Stimulated activated CD8-positive, alpha-beta memory T cell treated with anti-CD3 and anti-CD28 coated beads, Interleukin-4, amount 100 ng/mL, for 24 hours (primary cell): ENCODE measurements at regions not wholly inside any gene's neighbourhood (a gene's known extent, or its start where the extent isn't known, plus 50 kb on each side); places are given as distances from the start of the nearest gene placed in this dataset.

ENCODE experiments used
- DNase-seq: peaks from one replicate; pipeline ENCODE4 v3.0.0-alpha.2; 2020; ENCODE audit warnings: low read depth

DNA sequence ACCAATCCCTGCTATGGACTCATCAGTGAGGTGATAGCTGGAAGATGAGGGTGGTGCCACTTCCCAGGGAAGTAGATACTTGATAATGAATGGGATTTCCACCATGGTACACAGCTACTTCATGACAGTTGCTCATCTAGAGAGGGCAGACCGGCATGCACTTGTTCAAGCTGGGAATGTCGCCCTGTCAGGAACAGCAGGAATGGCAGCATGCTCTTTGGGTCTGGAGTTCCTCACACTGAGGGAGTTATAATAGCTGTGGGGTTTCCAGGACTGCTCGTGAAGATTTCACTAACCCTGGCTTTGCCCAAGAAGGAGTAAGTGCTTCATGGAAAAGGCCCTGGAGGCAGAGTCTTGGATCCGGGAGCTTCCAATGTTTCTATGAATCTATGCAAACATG is 129.2 kb downstream of the PSMG1 start:
- DNase-seq = no peak

DNA sequence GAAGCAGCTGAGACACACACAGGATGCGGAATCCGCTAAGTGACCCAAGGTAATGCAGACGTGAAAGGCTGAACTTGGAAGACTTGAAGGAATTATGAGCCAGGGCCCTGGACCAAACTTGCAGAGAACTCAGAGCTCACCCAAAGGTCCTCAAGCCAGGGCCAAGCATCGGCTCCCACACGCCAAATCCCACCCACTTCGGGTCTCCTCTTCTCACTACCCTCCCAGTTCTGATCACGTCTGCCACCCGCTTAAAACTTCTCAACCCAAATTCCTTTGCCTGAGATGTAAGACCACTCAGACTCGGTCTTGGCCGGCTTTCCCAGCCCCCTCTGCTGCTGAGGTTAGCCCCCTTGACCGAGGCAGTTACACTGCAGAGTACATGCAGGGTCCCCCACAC is 130.1 kb downstream of the PSMG1 start:
- DNase-seq = no peak

DNA sequence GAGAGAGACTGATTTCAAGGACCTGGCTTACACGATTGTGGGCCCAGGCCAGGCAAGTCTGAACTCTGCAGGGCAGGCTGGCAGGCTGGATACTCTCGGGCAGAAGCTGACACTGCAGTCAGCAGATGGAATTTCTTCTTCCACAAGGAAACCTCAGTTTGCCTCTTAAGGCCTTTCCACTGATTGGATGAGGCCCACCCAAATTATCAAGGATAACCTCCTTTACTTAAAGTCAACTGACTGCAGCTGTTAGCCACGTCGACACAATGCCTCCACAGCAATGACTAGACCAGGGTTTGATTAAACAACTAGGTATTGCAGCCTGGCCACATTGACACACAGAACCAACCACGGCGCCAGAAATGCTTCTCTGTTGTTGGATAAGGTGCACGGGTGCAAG is 130.5 kb downstream of the PSMG1 start:
- DNase-seq = no peak

DNA sequence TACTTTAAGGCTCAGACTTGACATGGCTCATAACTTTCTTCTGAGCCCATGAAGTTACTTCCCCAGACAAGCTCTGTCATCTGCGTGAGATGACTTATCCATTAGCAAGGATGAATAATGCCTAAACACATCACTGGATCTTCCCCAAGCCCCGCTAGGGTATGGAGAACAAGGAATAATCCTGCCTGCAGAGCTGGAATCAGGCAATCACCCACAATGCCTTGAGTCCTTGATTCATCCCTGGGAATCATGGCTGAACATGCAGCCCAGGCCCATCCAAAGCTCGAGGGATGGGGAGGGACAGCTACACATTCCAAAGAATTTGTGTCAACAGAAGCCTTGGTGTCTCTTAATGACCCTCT is 131.7 kb downstream of the PSMG1 start:
- no peak for DNase-seq

DNA sequence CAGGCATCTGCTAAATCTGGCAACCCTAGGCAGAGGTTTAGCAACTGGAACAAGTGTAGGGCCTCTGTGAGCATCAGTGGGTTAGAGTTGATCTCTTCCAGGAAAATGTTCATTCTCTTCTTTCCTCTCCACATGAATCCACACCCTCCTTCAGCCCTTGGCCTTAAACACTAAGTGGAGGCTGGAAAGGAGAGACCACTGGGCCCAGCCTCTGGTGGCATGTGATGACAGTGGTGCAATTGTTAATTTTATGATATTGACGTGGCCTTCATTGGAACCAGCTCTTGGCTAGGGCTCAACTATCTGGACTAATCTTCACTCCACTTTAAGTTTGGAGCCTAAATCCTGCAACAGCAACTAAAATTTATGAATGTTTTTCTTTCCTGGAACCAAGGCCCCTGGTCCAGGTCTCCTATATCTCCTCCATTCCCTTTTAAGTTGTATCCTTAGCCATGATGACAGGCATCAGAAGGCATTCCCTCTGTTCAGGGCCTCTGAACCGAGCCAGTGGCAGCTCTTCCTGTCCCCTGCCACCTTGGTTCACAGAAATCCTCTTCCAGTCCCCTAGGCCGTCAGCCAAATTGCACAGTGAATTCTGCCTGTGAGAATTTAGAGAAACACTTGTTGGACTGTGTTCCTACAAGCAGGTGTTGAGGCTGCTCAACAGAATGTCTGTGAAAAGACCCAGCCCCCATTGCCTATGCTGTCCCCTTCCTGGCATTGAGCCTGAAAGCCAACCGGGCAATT is 132.2 kb downstream of the PSMG1 start:
- no peak for DNase-seq

DNA sequence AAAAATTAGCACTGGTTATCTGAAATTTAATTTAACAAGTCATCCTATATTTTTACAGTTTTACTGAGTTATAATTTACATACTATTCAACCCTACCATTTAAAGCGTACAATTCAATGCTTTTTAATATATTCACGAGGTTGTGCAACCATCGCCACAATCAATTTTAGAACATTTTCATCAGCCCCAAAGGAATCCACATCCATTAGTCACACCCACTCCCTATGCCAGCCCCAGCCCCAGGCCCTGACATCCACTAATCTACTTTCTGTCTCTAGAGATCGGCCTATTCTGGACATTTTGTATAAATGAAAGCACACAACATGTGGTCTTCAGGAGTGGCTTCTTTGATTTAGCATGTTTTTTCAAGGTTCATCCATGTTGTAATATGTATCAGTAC is 134.7 kb downstream of the PSMG1 start:
- DNase-seq = no peak

DNA sequence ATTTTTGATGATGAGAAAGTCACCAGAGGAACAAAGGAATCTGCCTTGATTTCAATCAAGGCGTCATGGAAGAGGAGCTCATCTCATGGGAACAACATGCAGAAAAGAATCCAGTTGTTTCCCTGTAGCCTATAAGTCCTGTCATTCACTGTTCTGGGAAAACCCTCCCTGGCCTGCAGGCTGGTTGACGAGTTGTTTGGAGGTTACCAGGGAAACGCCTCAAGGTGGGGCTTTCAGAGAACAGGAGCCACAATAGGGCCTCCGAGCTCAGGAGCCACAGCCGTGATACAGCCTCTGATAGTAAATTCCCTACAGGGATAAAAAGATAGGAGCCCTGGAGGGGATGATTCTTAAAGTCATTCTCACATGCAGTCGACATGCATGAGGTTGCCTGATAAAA is 135.2 kb downstream of the PSMG1 start:
- no peak for DNase-seq

DNA sequence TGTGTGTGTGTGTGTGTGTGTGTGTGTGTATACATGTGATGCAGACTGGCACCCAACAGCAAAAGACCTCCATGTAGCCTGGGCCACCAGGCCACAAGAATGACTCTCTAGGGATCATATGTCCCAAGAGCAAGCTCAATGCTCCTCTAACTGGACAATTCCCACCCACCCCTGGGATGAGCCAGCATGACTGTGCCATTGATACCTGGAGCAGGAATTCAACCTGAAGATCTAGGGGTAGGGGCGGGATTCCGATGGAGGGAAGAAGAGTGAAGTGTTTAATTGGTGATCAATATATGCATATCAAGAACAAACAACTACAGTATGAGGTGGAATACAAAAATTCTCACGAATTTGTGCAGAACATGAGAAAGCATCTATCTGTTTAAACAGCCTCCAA is 136.2 kb downstream of the PSMG1 start:
- no peak for DNase-seq

DNA sequence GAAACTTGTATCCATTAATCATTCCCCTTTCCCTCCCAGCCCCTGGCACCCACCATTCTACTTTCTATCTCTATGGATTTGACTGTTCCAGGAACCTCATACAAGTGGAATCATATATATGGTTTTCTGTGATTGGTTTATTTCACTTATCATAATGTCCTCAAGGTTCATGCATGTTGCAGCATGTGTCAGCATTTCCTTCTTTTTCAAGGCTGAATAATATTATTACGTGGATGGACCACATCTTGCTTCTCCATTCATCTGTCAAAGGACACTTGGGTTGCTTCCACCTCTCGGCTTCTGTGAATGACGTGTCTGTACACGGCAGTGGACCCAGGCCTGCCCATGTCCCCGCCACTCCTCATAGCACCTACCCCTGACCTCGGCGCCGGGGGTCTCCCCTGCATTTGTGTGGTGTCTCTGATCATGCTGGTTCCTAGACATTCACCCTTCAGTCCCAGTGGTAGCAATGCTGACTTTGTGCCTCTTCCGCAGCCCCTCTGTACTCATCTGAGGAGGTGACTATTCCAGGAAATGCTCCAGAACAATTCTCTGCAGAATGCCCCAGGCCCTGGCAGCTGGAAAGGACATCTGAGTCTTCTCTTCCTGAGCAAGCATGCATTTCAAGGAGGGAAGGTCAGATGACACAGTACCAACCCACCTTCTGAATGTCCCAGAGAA is 136.9 kb downstream of the PSMG1 start:
- no peak for DNase-seq

DNA sequence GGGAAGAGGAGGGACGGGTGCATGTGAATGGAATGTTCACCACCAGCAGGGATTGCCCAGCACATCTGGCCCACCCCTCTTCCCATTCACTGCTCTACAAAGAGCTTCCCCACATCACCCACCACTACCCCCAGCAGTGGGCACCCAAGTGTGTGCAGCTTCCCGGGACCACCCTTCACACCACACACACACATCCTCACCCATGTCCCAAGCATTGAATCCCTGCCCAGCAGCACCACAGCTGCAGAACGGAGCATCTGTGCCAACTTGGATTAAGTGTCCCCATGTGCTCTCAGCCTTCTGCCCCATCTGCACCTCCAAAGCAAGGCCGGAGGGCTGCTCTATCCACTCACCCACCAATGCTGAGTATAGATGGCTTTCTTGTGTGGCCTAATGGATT is 141.4 kb downstream of the PSMG1 start:
- no peak for DNase-seq

DNA sequence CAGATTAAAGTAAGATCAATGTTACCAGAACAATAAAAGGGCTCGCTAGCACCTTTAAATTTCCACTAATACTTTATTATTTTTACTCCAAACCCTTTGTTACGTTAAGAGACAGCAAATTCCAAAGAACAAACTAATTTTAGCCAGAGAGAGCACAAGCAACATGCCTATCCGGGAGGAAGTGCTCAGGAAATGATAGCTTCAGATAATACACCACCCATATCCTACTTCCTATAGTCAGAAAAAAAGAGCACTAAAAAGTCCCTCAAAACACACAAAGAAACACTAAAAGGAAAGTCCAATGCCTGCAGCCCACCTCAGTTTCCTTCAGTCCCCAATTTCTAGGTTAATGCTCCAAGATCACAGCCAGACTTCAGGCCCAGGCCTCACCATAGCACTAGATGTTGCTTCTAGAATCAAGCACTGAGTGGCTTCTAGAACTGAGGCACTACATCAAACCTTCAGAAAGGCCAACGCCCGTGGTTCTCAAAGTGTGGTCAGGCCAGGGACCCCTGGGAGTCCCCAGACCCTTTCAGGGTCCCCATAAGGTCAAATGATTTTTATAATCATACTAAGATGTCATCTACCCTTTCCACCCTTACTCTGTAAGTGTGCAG is 142.6 kb downstream of the PSMG1 start:
- DNase-seq = no peak

DNA sequence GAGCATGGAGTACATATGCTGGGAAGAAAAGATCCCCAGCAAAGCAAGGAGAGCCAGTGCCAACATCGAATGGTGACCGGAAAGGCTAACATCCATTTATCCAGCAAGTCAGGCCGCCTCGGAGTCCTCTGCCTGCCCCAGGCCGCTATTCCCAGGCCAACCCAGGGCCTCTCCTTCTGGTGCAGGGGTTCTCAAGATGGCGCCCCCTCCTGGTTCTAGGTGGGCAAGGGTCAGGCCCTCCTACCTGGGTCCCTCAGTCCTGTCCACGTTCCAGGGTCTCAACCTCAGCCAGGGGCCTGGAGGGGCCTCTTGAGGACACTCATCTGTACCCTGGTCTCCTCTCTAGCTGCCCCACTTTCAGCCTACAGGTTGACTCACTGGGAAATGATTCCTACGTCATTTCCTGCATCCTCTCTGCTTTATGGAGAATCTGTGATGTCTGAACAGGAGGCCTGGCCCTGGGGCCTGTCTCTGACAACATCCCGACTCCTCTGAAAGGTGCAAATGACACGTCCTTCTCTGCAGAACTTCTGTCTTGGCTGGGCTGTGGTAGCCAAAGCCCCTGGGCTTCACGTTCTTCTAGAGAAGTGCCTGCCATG is 145.3 kb downstream of the PSMG1 start:
- DNase-seq = no peak

DNA sequence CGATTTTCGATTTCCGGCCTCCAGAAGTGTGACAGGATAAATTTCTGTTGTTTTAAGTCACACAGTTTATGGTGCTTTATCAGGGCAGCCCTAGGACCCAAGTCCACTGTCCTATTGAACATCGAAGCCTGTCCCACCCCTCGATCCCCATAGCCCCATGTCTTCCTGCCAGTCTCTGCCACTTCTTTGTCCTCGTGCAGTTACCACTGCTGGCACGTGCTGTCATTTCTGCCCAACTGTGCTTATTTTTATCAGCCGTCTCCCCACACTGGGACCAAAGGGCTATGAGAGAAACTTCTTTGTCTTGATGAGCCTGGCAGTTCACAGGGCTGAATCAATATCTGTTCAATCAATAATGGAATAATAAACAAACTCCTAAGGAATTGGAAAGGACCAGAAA is 146.7 kb downstream of the PSMG1 start:
- no peak for DNase-seq

DNA sequence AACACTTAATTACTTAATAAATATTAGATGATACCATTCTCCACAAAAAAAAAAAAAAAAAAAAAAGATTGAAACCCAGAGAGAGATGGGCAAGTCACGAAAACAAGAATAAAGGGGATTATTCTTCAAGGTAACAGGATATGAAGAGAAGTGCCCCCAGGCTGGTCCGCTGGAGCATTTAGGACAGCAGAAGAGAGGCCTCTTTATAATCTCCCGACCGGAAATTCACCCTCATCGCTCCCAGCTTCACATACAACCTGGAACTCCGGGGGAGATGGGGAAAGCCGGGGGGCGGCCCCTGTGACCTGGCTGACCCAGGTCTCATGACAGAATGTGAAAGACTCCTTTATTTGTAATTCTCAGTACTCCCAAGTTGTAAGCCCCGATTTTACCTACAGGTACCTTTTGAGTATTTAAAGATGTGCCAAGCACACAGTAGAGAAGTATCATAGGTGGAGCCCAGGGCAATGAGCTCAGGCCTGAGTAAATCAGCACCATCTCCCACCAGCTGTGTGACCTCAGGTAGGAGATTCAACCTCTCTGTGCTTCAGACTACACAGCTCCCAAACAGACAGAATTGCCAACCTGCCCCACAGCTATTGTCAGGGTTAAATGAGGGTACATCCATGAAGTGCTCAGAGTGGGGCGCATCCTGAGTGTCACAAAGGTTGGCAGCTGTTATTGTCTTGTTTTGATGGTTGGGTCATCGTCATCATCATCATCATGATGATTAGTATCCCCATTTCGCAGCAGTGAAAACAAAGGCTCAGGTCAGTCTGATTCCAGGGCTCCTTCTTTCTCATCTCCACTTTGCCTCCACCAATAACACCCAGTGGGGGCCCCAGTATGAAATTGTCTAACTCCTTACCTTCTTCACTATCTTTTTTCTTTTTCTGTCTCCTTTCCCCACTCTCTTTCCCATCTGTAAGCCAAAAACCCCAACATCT is 148.4 kb downstream of the PSMG1 start:
- no peak for DNase-seq

DNA sequence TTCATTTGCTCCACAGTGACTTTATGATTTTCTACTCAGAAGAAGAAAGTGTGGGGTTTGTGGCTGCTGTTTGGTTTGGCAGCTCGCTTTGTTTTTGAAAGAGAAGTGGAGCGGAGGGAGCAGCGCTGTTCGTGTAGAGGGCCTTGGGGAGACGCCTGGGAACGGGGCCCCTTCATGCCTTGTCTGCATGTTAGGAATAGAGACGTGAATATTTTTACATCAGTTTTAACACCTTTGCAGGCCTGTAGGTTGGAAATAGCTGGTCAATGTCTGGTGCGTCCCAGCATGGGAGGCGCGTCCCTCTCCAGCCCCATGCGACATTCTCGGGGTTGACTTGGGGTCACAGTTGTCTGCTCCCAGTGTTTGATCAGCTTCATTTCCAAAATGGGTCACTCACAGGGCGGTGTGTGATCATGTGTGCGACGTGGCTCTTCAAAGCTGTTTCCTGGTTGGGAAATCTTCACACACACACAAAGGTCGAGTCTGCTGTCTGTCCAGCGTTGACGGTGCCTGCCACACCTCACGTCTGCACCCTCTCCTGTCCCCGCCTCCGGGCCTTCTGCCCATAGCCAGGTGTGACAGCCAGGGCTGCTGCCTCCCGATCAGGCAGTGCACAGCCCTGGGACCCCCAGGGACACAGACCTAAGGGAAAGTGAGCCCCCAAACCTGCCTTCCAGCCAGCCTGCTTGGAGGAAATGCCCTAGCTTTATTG is 149.2 kb downstream of the PSMG1 start:
- DNase-seq = no peak

DNA sequence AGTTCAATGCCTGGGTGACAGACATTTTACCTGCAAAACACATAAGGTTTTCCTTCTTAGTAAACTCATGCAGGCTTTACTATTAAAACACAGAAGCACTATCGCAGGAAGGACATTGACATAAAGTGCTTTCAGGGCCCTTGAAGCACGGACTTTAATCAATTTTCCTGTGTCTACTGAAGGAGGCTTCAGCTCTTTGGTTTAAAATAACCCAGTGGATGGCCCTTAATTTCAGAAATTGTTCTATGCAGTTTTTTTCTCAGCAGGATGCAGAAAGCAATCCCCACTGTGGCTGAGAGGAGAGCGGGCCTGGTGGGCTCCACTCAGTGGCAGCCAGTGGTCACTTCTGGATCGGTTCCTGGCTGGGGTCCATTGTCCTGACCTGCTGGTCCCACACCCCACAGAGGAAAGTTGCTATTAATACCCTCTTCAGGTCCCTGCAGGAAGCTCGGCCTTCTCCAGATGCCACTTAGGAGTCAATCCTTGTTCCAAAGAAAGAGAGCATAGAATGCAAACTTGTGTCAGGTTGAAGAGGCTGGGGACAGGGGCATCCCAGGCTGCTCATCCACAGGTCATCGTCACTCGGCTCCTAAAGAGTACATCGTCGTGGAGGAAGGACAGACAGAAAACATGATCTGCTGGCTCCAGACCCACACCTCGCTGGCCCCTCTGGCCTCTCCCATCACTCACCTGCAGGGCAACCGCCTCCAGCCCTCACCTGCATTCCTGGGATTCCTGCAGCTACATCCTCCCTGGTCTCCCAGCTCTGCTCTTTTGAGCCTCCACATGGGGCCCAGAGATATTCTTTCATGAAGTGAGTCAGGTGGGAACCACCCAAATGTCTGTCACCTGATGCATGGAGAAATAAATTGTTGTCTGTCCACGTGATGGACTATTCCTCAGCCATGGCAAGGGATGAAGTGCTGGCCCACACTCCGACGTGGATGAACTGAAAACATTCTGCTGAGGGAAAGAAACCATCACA is 153.1 kb downstream of the PSMG1 start:
- DNase-seq = no peak

DNA sequence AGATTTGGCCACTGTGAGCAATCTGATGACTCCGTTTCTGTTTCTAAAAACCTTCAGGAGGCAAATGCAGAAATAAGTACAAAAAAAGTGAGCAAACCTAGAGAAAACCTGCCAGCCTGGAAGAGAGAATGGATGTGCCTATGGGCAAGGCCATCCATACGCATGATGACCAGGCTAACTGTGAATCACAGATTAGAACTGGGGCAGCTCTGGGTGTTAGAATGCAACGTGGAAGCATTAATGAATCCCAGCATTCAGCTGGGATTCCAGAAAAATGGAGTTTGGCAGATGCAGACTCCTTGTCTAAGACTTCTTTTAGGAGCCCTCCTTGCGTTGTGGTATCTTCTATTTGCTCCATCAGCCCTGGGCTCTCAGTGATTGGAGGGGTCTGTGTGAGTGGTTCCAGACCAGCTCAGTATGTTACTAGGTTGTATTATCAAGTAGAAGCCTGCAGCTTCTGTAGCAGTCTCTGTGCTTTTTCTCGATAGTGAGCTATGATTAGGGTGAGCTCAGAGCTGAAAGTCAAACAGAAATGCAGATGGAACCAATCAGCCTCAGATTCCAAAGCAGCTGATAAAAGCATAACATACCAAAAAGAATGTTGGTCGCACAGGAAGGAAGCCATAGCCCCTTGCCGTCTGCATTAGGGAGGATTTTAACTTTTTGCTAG is 154.0 kb downstream of the PSMG1 start:
- no peak for DNase-seq

DNA sequence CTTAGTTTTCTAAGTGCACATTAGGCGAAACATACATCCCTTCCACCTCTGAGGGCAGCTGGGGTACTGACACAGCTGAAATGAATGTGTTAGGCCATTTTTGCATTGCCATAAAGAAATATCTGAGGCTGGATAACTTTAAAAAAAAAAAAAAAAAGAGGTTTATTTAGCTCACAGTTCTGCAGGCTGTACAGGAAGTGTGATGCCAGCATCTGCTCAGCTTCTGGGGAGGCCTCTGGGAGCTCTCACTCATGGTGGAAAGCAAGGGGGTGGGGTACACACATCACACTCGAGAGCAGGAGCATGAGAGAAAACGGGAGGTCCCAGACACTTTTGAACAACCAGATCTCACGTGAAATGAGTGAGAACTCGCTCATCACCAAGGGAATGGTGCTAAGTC is 158.1 kb downstream of the PSMG1 start:
- DNase-seq = no peak

DNA sequence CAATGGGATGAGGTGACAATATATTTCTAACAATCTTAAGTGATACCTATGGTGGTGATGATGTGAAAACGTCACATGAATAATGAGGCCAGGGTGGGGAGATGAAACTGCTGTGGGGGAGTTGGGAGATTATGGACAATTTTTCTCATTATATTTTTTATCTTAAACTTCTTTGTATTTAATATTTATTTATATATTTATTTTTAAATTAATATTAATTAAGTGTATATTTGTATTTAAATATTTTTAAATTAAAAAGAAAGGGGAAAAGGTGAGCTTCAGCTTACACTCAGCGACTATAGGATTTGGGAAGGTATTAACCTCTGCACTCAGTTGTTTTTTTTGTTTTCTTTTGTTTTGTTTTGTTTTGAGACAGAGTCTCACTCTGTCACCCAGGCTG is 158.7 kb downstream of the PSMG1 start:
- no peak for DNase-seq
